Fibroblast of mammary gland (primary cell): ENCODE measurements at regions not wholly inside any gene's neighbourhood (a gene's known extent, or its start where the extent isn't known, plus 50 kb on each side); places are given as distances from the start of the nearest gene placed in this dataset.

ENCODE experiments used
- DNase-seq: peaks from one replicate; pipeline ENCODE4 v3.0.0-alpha.2; 2010; ENCODE audit warnings: low read depth
- H3K4me3 ChIP-seq: 2 replicates; pipeline ENCODE4 v1.5.1; 2011; ENCODE audit warnings: low read depth, mild to moderate bottlenecking, low read length, moderate library complexity; ENCODE audit not compliant: control insufficient read depth
- CTCF ChIP-seq: conservative IDR thresholded peaks from 2 replicates; pipeline ENCODE4 v1.5.1; 2011; ENCODE audit warnings: low read depth, low read length, inconsistent platforms; ENCODE audit not compliant: control insufficient read depth, insufficient read depth

GRCh38 chr16:76976101-76976500 is 214.9 kb upstream of the MON1B start:
- no peak for TF ChIP-seq CTCF
- no peak overlapping the region for H3K4me3 ChIP-seq
- no peak for DNase-seq

GRCh38 chr16:76976756-76977155 is 214.2 kb upstream of the MON1B start:
- TF ChIP-seq CTCF: no peak
- no peak overlapping the region for H3K4me3 ChIP-seq
- no peak for DNase-seq

- no peak for TF ChIP-seq CTCF
- no peak for DNase-seq
- no peak overlapping the region for H3K4me3 ChIP-seq
Observed at GRCh38 chr16:76984196-76984595, 206.8 kb upstream of the MON1B start.

GRCh38 chr16:76985392-76986045 is 205.5 kb upstream of the MON1B start:
- H3K4me3 ChIP-seq: no peak overlapping the region
- DNase-seq: no peak
- no peak for TF ChIP-seq CTCF

- DNase-seq: no peak
- no peak overlapping the region for H3K4me3 ChIP-seq
- TF ChIP-seq CTCF: no peak
Observed at GRCh38 chr16:76988526-76988925, 202.5 kb upstream of the MON1B start.

- DNase-seq: no peak
- no peak overlapping the region for H3K4me3 ChIP-seq
- TF ChIP-seq CTCF: no peak
Observed at GRCh38 chr16:77002644-77003043, 188.3 kb upstream of the MON1B start.

- no peak for TF ChIP-seq CTCF
- no peak for DNase-seq
Observed at GRCh38 chr16:77009453-77009852, 181.5 kb upstream of the MON1B start.

More at GRCh38 chr16:77009453-77009852, 181.5 kb upstream of the MON1B start:
- no peak overlapping the region for H3K4me3 ChIP-seq
